ENCODE measurements at regions not wholly inside any gene's neighbourhood (a gene's known extent, or its start where the extent isn't known, plus 50 kb on each side); places are given as distances from the start of the nearest gene placed in this dataset.

DNA sequence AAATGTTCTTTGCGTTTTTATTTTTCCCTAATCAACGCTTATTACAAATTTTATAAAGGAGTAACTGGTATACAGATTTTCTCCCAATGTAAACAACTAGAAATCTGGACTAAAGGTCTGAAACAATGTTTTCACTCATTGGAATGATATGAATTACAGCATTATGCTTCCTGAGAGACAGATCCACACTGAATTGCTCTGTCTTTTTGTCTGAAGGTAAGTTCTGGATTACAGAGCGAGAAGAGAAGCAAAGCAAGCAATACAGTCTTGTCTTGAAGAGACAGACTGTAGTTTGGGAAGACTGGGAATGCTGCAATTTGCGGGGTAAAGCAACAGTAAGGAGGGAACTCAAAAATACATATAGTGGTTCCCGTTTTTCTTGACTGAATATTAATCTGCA, 262.2 kb upstream of the PABPC4L start:
- TF ChIP-seq, protein P1, sequence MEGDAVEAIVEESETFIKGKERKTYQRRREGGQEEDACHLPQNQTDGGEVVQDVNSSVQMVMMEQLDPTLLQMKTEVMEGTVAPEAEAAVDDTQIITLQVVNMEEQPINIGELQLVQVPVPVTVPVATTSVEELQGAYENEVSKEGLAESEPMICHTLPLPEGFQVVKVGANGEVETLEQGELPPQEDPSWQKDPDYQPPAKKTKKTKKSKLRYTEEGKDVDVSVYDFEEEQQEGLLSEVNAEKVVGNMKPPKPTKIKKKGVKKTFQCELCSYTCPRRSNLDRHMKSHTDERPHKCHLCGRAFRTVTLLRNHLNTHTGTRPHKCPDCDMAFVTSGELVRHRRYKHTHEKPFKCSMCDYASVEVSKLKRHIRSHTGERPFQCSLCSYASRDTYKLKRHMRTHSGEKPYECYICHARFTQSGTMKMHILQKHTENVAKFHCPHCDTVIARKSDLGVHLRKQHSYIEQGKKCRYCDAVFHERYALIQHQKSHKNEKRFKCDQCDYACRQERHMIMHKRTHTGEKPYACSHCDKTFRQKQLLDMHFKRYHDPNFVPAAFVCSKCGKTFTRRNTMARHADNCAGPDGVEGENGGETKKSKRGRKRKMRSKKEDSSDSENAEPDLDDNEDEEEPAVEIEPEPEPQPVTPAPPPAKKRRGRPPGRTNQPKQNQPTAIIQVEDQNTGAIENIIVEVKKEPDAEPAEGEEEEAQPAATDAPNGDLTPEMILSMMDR (IDR thresholded peaks at IDR 0.05; ENCODE audit: low read depth, low read length, missing control alignments), result no peak
- DNase-seq (ENCODE audit: extremely low read depth, low read depth), result no peak
- H3K4me3 ChIP-seq (replicated peaks; ENCODE audit: low read depth, low read length), result no peak overlapping the region

DNA sequence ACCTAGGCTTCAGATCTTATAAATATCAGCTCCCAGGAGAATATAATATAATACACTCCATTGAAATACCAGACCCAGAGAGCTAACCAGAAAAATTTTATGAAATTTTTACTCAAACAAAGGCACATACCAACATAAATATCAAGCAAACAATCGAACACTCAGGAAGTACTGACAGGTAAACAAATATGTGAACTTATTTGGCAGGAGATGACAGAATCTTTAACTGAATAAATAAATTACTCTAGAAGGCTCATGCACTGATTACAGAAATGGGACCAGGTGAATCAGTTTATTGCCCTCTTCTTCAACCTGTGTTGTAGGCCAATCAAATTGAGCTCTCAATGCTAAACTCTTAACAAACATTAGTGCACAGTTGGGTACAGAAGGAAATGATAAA, 225.2 kb upstream of the PABPC4L start:
- no peak for DNase-seq (ENCODE audit: extremely low read depth, low read depth)
- no peak overlapping the region for H3K4me3 ChIP-seq (replicated peaks; ENCODE audit: low read depth, low read length)
- TF ChIP-seq, protein P1 (IDR thresholded peaks at IDR 0.05; ENCODE audit: low read depth, low read length, missing control alignments), result no peak

DNA sequence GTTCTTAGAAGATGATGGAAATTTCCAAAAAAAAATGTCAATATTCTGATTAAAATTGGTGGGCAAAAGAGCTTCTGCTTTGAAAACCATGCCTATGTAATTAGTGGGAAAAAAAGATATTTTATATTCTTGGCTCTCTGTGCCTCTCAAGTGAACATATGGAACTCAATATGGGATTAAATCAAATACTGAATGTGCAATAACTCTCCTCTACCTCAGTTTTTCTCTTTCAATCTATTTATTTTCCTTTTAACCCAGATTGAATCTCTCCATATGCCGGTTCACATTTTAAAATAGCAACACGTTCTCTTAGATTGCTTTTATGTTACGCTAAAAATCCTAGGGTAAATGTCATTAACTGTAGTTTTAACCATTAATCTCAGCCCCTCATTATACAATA, 224.2 kb upstream of the PABPC4L start:
- TF ChIP-seq, protein P1 (IDR thresholded peaks at IDR 0.05; ENCODE audit: low read depth, low read length, missing control alignments), result no peak
- DNase-seq (ENCODE audit: extremely low read depth, low read depth), result no peak

DNA sequence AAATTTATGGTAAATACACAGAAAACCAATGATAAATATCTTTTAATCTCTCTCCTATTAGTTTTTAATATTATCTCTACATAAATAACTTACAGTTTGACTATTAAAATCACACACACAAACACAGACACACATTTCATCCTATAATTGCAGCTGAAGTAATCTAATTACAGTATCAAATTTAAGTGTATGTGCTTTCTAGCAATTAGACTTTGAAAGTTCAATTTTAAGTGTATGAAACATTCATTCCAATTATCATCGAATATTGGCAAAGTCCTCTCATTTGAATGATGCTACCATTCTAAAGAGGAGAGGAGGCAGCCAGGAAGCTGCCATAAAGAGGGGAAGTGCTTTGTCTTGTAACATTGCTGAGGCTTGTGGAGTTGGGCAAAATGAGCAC, 221.2 kb upstream of the PABPC4L start:
- DNase-seq (ENCODE audit: extremely low read depth, low read depth), result no peak
- TF ChIP-seq, protein P1 (IDR thresholded peaks at IDR 0.05; ENCODE audit: low read depth, low read length, missing control alignments), result no peak
- no peak overlapping the region for H3K4me3 ChIP-seq (replicated peaks; ENCODE audit: low read depth, low read length)

More for the DNA sequence above, 224.2 kb upstream of the PABPC4L start:
- H3K4me3 ChIP-seq (replicated peaks; ENCODE audit: low read depth, low read length), result no peak overlapping the region

DNA sequence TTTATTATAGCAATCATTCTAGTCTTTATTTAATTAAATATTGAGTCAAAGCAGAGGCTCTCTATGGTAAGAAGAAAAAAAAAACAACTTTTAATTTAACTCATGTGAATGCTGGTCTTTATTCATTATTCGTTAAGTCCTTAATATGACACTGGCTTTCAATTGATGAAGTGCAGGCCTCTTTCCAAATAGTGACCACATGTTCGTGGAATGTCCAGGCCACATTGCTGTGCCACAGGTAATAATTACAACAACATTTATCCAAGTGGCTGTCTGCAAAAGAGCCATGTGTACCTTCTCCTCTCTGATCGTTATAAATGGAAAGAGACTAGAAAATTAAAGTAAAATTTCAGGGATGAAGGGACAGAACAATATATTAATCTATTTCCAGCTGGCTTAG, 220.1 kb upstream of the PABPC4L start:
- TF ChIP-seq, protein P1 (IDR thresholded peaks at IDR 0.05; ENCODE audit: low read depth, low read length, missing control alignments), result no peak
- no peak for DNase-seq (ENCODE audit: extremely low read depth, low read depth)
- H3K4me3 ChIP-seq (replicated peaks; ENCODE audit: low read depth, low read length), result no peak overlapping the region

DNA sequence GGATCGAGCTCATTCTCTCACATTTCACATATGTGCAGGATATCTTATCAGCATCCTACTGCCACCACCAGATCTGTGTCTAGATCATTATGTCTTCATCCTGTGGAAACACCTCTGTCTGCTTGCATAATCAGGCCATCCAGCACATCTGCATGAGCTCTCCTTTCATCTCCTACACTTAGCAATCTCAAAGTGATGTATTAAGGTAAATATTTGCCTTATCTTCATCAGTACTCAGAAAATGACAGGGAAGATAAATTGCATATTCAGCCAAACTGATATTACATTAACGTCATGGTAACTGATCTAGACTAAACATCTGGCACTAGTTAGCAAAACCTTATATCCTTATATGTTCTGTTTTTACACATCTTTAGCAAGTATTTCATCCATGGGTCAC, 207.3 kb upstream of the PABPC4L start:
- TF ChIP-seq, protein P1 (IDR thresholded peaks at IDR 0.05; ENCODE audit: low read depth, low read length, missing control alignments), result no peak

DNA sequence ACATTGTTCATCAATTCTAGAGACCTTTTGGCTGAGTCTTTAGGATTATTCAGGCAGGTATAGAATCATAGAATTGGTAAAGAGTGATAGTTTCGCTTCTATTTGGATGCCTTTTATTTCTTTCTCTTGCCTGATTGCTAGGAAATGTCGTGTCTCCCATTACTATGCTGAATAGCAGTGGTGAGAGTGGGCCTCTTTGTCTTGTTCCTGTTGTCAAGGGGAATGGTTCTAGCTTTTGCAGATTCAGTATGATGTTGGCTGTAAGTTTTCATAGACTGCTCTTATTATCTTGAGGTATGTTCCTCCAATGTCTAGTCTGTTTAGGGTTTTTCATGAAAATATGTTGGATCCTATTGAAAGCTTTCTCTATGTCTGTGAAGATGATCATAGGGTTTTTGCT, 200.2 kb upstream of the PABPC4L start:
- no peak overlapping the region for H3K4me3 ChIP-seq (replicated peaks; ENCODE audit: low read depth, low read length)
- DNase-seq (ENCODE audit: extremely low read depth, low read depth), result no peak
- TF ChIP-seq, protein P1 (IDR thresholded peaks at IDR 0.05; ENCODE audit: low read depth, low read length, missing control alignments), result no peak

More for the DNA sequence above, 207.3 kb upstream of the PABPC4L start:
- no peak overlapping the region for H3K4me3 ChIP-seq (replicated peaks; ENCODE audit: low read depth, low read length)
- no peak for DNase-seq (ENCODE audit: extremely low read depth, low read depth)

All from HFF-Myc (cell line).